GM03348 (cell line): ENCODE measurements at regions not wholly inside any gene's neighbourhood (a gene's known extent, or its start where the extent isn't known, plus 50 kb on each side); places are given as distances from the start of the nearest gene placed in this dataset.
"Not testable (repeated sequence)": the region's sequence is repeated elsewhere in the genome, so short reads cannot be mapped to it uniquely, and the experiment has no call there.

Experiments used
- DNase-seq: peaks from one replicate; pipeline ENCODE4 v3.0.0; 2012; ENCODE audit warnings: low spot score

- DNase-seq: no peak
Measured at GRCh38 chr22:48727454-48728058, 1100.1 kb downstream of the BRD1 start.

GRCh38 chr22:48724899-48725298 is 1102.8 kb downstream of the BRD1 start:
- no peak for DNase-seq

GRCh38 chr22:48722661-48723060 is 1105.0 kb downstream of the BRD1 start:
- DNase-seq: no peak

GRCh38 chr22:48721395-48721669 is 1106.3 kb downstream of the BRD1 start:
- no peak for DNase-seq

- DNase-seq: no peak
Measured at GRCh38 chr22:48720662-48721394, 1106.8 kb downstream of the BRD1 start.

GRCh38 chr22:48719978-48720661 is 1107.6 kb downstream of the BRD1 start:
- DNase-seq: no peak

- peak; percentile 49 for DNase-seq
Measured at GRCh38 chr22:48718818-48719500, 1108.7 kb downstream of the BRD1 start.

GRCh38 chr22:48717883-48718817 is 1109.5 kb downstream of the BRD1 start:
- no peak for DNase-seq

GRCh38 chr22:48717076-48717810 is 1110.4 kb downstream of the BRD1 start:
- no peak for DNase-seq

GRCh38 chr22:48716154-48716553 is 1111.5 kb downstream of the BRD1 start:
- DNase-seq: not testable (repeated sequence)

GRCh38 chr22:48715511-48715910 is 1112.2 kb downstream of the BRD1 start:
- DNase-seq: no peak

- DNase-seq: no peak
Measured at GRCh38 chr22:48714231-48714630, 1113.4 kb downstream of the BRD1 start.

GRCh38 chr22:48713272-48714205 is 1114.1 kb downstream of the BRD1 start:
- DNase-seq: no peak

- DNase-seq: no peak
Measured at GRCh38 chr22:48712558-48713271, 1115.0 kb downstream of the BRD1 start.

- DNase-seq: no peak
Measured at GRCh38 chr22:48711669-48712068, 1116.0 kb downstream of the BRD1 start.

GRCh38 chr22:48711031-48711431 is 1116.6 kb downstream of the BRD1 start:
- DNase-seq: no peak

- no peak for DNase-seq
Measured at GRCh38 chr22:48710410-48710809, 1117.3 kb downstream of the BRD1 start.

GRCh38 chr22:48709976-48710375 is 1117.7 kb downstream of the BRD1 start:
- no peak for DNase-seq

- DNase-seq: no peak
Measured at GRCh38 chr22:48709453-48709852, 1118.2 kb downstream of the BRD1 start.
